ENCODE measurements at regions not wholly inside any gene's neighbourhood (a gene's known extent, or its start where the extent isn't known, plus 50 kb on each side); places are given as distances from the start of the nearest gene placed in this dataset.
A peak's percentile ranks its signal among the peaks of the same experiment; 100 is the strongest.
"Not testable (repeated sequence)": the region's sequence is repeated elsewhere in the genome, so short reads cannot be mapped to it uniquely, and the experiment has no call there.

GRCh38 chr13:67464154-67464553 is 234.0 kb upstream of the PCDH9 start:
- ATAC-seq = peak in 4 of 8 donors; percentile 52 to 75 (median 60)
- 20 to 22% methylated on average over 4 of the region's 4 CpGs for WGBS, 2 donors

GRCh38 chr13:67462098-67462497 is 232.0 kb upstream of the PCDH9 start:
- ATAC-seq = no peak
- H3K9me3 ChIP-seq = peaks cover 0 to 10% (median 0%) of the 10 kb centered on the region in 11 donors
- intact Hi-C loops (cut with DNase I) = no loop called here

More at GRCh38 chr13:67464154-67464553, 234.0 kb upstream of the PCDH9 start:
- TF ChIP-seq, protein P1, sequence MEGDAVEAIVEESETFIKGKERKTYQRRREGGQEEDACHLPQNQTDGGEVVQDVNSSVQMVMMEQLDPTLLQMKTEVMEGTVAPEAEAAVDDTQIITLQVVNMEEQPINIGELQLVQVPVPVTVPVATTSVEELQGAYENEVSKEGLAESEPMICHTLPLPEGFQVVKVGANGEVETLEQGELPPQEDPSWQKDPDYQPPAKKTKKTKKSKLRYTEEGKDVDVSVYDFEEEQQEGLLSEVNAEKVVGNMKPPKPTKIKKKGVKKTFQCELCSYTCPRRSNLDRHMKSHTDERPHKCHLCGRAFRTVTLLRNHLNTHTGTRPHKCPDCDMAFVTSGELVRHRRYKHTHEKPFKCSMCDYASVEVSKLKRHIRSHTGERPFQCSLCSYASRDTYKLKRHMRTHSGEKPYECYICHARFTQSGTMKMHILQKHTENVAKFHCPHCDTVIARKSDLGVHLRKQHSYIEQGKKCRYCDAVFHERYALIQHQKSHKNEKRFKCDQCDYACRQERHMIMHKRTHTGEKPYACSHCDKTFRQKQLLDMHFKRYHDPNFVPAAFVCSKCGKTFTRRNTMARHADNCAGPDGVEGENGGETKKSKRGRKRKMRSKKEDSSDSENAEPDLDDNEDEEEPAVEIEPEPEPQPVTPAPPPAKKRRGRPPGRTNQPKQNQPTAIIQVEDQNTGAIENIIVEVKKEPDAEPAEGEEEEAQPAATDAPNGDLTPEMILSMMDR (IDR thresholded peaks at IDR 0.05) = no peak
- Histone ChIP-seq H3K36me3 (no peaks in the 10 kb centered on the region), H3K4me1 (no peaks in the 10 kb centered on the region), H3K27me3 (no peaks in the 10 kb centered on the region), H3K27ac (peak overlapping the region in 1 of 10 donors; percentile 31), H3K4me3 (no peak overlapping the region), H3K9me3 (peaks cover 0 to 17% (median 1%) of the 10 kb centered on the region in 11 donors)
- intact Hi-C loops (cut with DNase I) = no loop called here
- DNase-seq = no peak

DNA sequence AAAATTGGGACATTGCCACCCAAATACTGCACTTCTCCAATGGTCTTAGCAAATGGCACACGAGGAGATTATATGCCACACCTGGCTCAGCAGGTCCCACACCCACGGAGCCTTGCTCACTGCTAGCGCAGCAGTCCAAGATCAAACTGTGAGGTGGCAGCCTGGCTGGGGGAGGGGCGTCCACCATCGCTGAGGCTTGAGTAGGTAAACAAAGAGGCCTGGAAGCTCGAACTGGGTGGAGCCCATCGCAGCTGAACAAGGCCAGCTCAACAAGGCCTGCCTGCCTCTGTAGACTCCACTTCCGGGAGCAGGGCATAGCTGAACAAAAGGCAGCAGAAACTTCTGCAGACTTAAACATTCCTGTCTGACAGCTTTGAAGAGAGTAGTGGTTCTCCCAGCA is 222.4 kb upstream of the PCDH9 start:
- intact Hi-C loops (cut with DNase I); ATAC-seq; DNase-seq; H3K4me3 ChIP-seq; H3K36me3 ChIP-seq; H3K4me1 ChIP-seq; H3K27me3 ChIP-seq; H3K27ac ChIP-seq: not testable (repeated sequence)
- WGBS, 2 donors = 85% methylated on average over 8 of the region's 8 CpGs
- peaks cover 0 to 24% (median 0%) of the 10 kb centered on the region in 11 donors for H3K9me3 ChIP-seq

More at GRCh38 chr13:67462098-67462497, 232.0 kb upstream of the PCDH9 start:
- no peak for DNase-seq
- H3K4me3 ChIP-seq = no peak overlapping the region
- no peaks in the 10 kb centered on the region for H3K27me3 ChIP-seq
- H3K36me3 ChIP-seq = no peaks in the 10 kb centered on the region
- TF ChIP-seq, protein P1 (IDR thresholded peaks at IDR 0.05) = no peak
- no peak overlapping the region for H3K27ac ChIP-seq
- H3K4me1 ChIP-seq = no peaks in the 10 kb centered on the region
- WGBS, 2 donors = 87 to 99% methylated on average over 1 of the region's 1 CpG

DNA sequence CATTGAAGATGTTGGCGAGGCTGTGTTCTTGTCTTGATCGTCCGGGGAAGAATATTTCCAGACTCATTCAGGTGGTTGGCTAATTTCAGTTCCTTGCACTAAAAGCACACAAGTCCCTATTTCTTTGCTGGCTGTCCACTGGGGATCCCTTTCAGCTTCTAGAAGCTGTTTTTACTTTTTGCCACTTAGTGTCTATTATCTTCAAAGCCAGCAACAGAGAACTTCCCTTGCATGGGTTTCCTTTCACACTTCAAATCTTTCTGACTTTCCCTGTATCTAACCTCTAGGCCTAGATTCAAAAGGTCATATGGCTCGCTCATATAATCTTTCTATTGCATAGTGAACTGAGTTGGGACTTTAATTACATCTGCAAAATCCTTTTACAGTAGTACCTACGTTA is 215.3 kb upstream of the PCDH9 start:
- TF ChIP-seq, protein P1 (IDR thresholded peaks at IDR 0.05) = no peak
- intact Hi-C loops (cut with DNase I) = loop anchor here in 1 of 10 donors (10.0 kb wide), 1 partner anchor 61 kb away; no protein-coding TSS in a partner anchor
- no peak overlapping the region for H3K4me3 ChIP-seq
- H3K27me3 ChIP-seq = no peaks in the 10 kb centered on the region
- H3K36me3 ChIP-seq = no peaks in the 10 kb centered on the region
- no peaks in the 10 kb centered on the region for H3K9me3 ChIP-seq
- no peaks in the 10 kb centered on the region for H3K4me1 ChIP-seq
- 84 to 88% methylated on average over 5 of the region's 5 CpGs for WGBS, 2 donors
- ATAC-seq (no peak), DNase-seq (no peak)
- H3K27ac ChIP-seq = no peak overlapping the region

DNA sequence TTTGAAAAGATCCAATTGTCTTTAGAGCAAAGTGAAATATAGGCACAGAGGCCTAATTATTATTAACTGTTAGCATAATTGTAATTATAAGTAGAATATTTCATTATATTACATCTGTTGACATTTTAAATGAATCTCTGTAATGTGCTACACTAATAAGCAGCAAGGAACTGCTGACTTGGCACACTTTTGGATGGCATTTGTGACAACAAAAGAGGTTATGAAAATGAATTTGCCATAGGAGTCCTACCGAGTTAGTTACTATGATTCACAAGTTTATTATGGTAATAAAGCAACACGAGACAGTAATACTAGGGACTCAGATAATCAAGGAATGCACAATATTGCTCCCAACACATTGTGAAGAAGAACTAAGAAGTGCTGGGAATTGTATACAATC is 213.8 kb upstream of the PCDH9 start:
- H3K27me3 ChIP-seq = no peaks in the 10 kb centered on the region
- intact Hi-C loops (cut with DNase I) = loop anchor here in 1 of 10 donors (10.0 kb wide), 1 partner anchor 59 kb away; no protein-coding TSS in a partner anchor
- H3K36me3 ChIP-seq = no peaks in the 10 kb centered on the region
- DNase-seq = no peak
- no peaks in the 10 kb centered on the region for H3K9me3 ChIP-seq
- no peak for ATAC-seq
- no peaks in the 10 kb centered on the region for H3K4me1 ChIP-seq
- 63 to 70% methylated on average over 2 of the region's 2 CpGs for WGBS, 2 donors
- TF ChIP-seq, protein P1 (IDR thresholded peaks at IDR 0.05) = no peak
- H3K4me3 ChIP-seq = no peak overlapping the region
- no peak overlapping the region for H3K27ac ChIP-seq

Data from heart right ventricle (tissue), 16 donors.